Right lobe of liver (tissue), 4 donors: ENCODE measurements at regions not wholly inside any gene's neighbourhood (a gene's known extent, or its start where the extent isn't known, plus 50 kb on each side); places are given as distances from the start of the nearest gene placed in this dataset.

Experiments
- POLR2A ChIP-seq: fragments of 450-650 bp; IDR thresholded peaks from one replicate; pipeline ENCODE4 v1.6.1; 2017; ENCODE audit warnings: antibody characterized with exemption, mild to moderate bottlenecking
- TF ChIP-seq, protein P1 (sequence below), 4 donors: fragments of 200-600 bp in 3 of 4; fragments of 450-650 bp in 1 of 4; IDR thresholded peaks; one replicate each; pipeline versions ENCODE4 v1.5.1 to v1.8.0; 2016 to 2022; ENCODE audit warnings: antibody characterized with exemption in 4 of 4, mild to moderate bottlenecking in 2 of 4
- donor health status: DM: no; HTN: no; CAD: no.
- donor health status: DM: no; HTN: no; CAD: no.
- donor health status: DM: no; HTN: yes; CAD: no.

GRCh38 chr11:116244439-116244838, 528.3 kb downstream of the BUD13 start:
- TF ChIP-seq, protein P1, sequence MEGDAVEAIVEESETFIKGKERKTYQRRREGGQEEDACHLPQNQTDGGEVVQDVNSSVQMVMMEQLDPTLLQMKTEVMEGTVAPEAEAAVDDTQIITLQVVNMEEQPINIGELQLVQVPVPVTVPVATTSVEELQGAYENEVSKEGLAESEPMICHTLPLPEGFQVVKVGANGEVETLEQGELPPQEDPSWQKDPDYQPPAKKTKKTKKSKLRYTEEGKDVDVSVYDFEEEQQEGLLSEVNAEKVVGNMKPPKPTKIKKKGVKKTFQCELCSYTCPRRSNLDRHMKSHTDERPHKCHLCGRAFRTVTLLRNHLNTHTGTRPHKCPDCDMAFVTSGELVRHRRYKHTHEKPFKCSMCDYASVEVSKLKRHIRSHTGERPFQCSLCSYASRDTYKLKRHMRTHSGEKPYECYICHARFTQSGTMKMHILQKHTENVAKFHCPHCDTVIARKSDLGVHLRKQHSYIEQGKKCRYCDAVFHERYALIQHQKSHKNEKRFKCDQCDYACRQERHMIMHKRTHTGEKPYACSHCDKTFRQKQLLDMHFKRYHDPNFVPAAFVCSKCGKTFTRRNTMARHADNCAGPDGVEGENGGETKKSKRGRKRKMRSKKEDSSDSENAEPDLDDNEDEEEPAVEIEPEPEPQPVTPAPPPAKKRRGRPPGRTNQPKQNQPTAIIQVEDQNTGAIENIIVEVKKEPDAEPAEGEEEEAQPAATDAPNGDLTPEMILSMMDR (IDR thresholded peaks at IDR 0.05) = no peak
- TF ChIP-seq POLR2A = no peak
